GM18909 (cell line): ENCODE measurements at regions not wholly inside any gene's neighbourhood (a gene's known extent, or its start where the extent isn't known, plus 50 kb on each side); places are given as distances from the start of the nearest gene placed in this dataset.
"Not testable (repeated sequence)": the region's sequence is repeated elsewhere in the genome, so short reads cannot be mapped to it uniquely, and the experiment has no call there.

Experiments
- ATAC-seq: cut with Tn5 transposase; IDR thresholded peaks from one replicate; pipeline ENCODE4 v1.9.1; 2021; ENCODE audit warnings: mild to moderate bottlenecking; ENCODE audit not compliant: unreplicated experiment, poor library complexity

GRCh38 chr7:79968077-79968648 lies 166.5 kb upstream of the GNAI1 start:
- no peak for ATAC-seq

- ATAC-seq, result no peak
These were observed 168.7 kb upstream of the GNAI1 start for GRCh38 chr7:79965946-79966345.

- ATAC-seq, result no peak
These were observed 170.2 kb upstream of the GNAI1 start for GRCh38 chr7:79964463-79964862.

GRCh38 chr7:79953130-79953529 lies 181.5 kb upstream of the GNAI1 start:
- no peak for ATAC-seq

GRCh38 chr7:79952399-79952798 lies 182.2 kb upstream of the GNAI1 start:
- ATAC-seq, result no peak

- ATAC-seq, result no peak
These were observed 183.2 kb upstream of the GNAI1 start for GRCh38 chr7:79951415-79951814.

- no peak for ATAC-seq
These were observed 184.9 kb upstream of the GNAI1 start for GRCh38 chr7:79949778-79950177.

- no peak for ATAC-seq
These were observed 198.2 kb upstream of the GNAI1 start for GRCh38 chr7:79936281-79936983.

- ATAC-seq, result no peak
These were observed 199.9 kb upstream of the GNAI1 start for GRCh38 chr7:79934727-79935126.

GRCh38 chr7:79933144-79933543 lies 201.5 kb upstream of the GNAI1 start:
- ATAC-seq, result no peak

- ATAC-seq, result no peak
These were observed 204.0 kb upstream of the GNAI1 start for GRCh38 chr7:79930604-79931003.

GRCh38 chr7:79927116-79927515 lies 207.5 kb upstream of the GNAI1 start:
- no peak for ATAC-seq

GRCh38 chr7:79923953-79924352 lies 210.7 kb upstream of the GNAI1 start:
- ATAC-seq, result no peak

GRCh38 chr7:79922894-79923293 lies 211.7 kb upstream of the GNAI1 start:
- no peak for ATAC-seq

- no peak for ATAC-seq
These were observed 212.7 kb upstream of the GNAI1 start for GRCh38 chr7:79921976-79922375.

- ATAC-seq, result not testable (repeated sequence)
These were observed 216.0 kb upstream of the GNAI1 start for GRCh38 chr7:79918632-79919031.

GRCh38 chr7:79915346-79915745 lies 219.3 kb upstream of the GNAI1 start:
- not testable (repeated sequence) for ATAC-seq

GRCh38 chr7:79912213-79912633 lies 222.4 kb upstream of the GNAI1 start:
- no peak for ATAC-seq

GRCh38 chr7:79911420-79911819 lies 223.2 kb upstream of the GNAI1 start:
- ATAC-seq, result no peak

- ATAC-seq, result no peak
These were observed 225.5 kb upstream of the GNAI1 start for GRCh38 chr7:79909176-79909575.

- no peak for ATAC-seq
These were observed 237.5 kb upstream of the GNAI1 start for GRCh38 chr7:79897166-79897565.

GRCh38 chr7:79893991-79894390 lies 240.6 kb upstream of the GNAI1 start:
- no peak for ATAC-seq
